PC-3 (cell line): ENCODE measurements at regions not wholly inside any gene's neighbourhood (a gene's known extent, or its start where the extent isn't known, plus 50 kb on each side); places are given as distances from the start of the nearest gene placed in this dataset.

Source experiments
- EZH2 ChIP-seq: fragments of 300-600 bp; sonication (generic); IDR thresholded peaks from one replicate; pipeline ENCODE4 v1.6.1; 2017; ENCODE audit warnings: antibody characterized with exemption, mild to moderate bottlenecking, low read length; ENCODE audit not compliant: unreplicated experiment
- TF ChIP-seq, protein P1 (sequence below): fragments of 300-600 bp; sonication (generic); conservative IDR thresholded peaks from 2 replicates; pipeline ENCODE4 v1.5.1; 2017; ENCODE audit warnings: antibody characterized with exemption, low read depth, mild to moderate bottlenecking, low read length

DNA sequence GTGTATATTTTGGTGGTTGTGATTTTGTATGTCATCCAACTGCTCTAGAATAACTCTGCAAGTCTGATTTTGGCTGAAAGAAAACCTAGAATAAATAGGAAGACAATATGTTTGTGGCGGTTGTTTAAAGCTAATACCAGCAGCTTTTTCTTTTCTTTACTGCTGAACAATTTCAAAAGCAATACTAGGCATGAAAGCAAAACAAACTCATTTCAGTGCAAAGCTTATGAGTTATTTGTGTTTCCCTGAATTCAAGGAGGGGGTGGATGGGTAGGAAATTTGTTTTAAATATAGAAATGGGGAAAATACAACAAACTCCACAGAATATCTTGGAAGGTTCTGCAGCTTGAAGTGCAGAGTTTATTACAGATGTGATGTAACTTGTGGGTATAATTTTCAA lies 1041.9 kb upstream of the NR2F2 start:
- TF ChIP-seq, protein P1, sequence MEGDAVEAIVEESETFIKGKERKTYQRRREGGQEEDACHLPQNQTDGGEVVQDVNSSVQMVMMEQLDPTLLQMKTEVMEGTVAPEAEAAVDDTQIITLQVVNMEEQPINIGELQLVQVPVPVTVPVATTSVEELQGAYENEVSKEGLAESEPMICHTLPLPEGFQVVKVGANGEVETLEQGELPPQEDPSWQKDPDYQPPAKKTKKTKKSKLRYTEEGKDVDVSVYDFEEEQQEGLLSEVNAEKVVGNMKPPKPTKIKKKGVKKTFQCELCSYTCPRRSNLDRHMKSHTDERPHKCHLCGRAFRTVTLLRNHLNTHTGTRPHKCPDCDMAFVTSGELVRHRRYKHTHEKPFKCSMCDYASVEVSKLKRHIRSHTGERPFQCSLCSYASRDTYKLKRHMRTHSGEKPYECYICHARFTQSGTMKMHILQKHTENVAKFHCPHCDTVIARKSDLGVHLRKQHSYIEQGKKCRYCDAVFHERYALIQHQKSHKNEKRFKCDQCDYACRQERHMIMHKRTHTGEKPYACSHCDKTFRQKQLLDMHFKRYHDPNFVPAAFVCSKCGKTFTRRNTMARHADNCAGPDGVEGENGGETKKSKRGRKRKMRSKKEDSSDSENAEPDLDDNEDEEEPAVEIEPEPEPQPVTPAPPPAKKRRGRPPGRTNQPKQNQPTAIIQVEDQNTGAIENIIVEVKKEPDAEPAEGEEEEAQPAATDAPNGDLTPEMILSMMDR, result no peak
- no peak for TF ChIP-seq EZH2
